ENCODE measurements at regions not wholly inside any gene's neighbourhood (a gene's known extent, or its start where the extent isn't known, plus 50 kb on each side); places are given as distances from the start of the nearest gene placed in this dataset.

- BruUV-seq (replicated peaks), result no TSS peak
- TF ChIP-seq EZH2 (IDR thresholded peaks at IDR 0.05; ENCODE audit: borderline replicate concordance, low read depth, low read length, severe bottlenecking), result no peak
- no peak for TF ChIP-seq FOS (IDR thresholded peaks at IDR 0.05; ENCODE audit: borderline replicate concordance, insufficient read depth, low read length)
- TF ChIP-seq GATA2 (IDR thresholded peaks at IDR 0.05; ENCODE audit: insufficient read depth, insufficient read length, low read depth, low read length), result no peak
- no peak for TF ChIP-seq CTCF (IDR thresholded peaks at IDR 0.05; ENCODE audit: extremely low read depth in 1 of 2, insufficient read depth in 1 of 2, low read depth in 1 of 2, low read length in 2 of 2)
- no peak for TF ChIP-seq MYC (IDR thresholded peaks at IDR 0.05; ENCODE audit: low read depth, low read length)
- TF ChIP-seq MAX (IDR thresholded peaks at IDR 0.05; ENCODE audit: insufficient read depth, insufficient read length), result no peak
- no peak for TF ChIP-seq POLR2A (IDR thresholded peaks at IDR 0.05; ENCODE audit: low read depth, low read length)
- no peak for TF ChIP-seq JUN (IDR thresholded peaks at IDR 0.05; ENCODE audit: borderline replicate concordance, insufficient read depth, insufficient read length, low read depth)
- no peak for TF ChIP-seq POLR2AphosphoS5 (IDR thresholded peaks at IDR 0.05; ENCODE audit: insufficient read depth, low read depth, low read length)
- H4K20me1 ChIP-seq (replicated peaks; ENCODE audit: control insufficient read depth, extremely low read depth, insufficient read depth, low read length), result no peaks in the 10 kb centered on the region
- no peaks in the 10 kb centered on the region for H3K36me3 ChIP-seq (ENCODE audit: control insufficient read depth in 2 of 2, extremely low read depth in 1 of 2, insufficient read depth in 2 of 2, low read length in 2 of 2)
- no peak for DNase-seq (ENCODE audit: low read depth, low spot score)
- no peak overlapping the region for H3K27ac ChIP-seq (ENCODE audit: insufficient read depth, low read depth, low read length)
- H3K9me3 ChIP-seq (replicated peaks; ENCODE audit: control insufficient read depth, insufficient read depth, low read length), result no peaks in the 10 kb centered on the region
- no peaks in the 10 kb centered on the region for H3K79me2 ChIP-seq (ENCODE audit: control insufficient read depth, insufficient read depth, low read length)
- no peaks in the 10 kb centered on the region for H3K4me1 ChIP-seq (ENCODE audit: control insufficient read depth, extremely low read depth, insufficient read depth, low read length)
- H3K4me3 ChIP-seq (replicated peaks in 1 of 3; ENCODE audit: insufficient read depth in 1 of 3, low read depth in 1 of 3, low read length in 3 of 3), result no peak overlapping the region
- no peak overlapping the region for H2AFZ ChIP-seq (ENCODE audit: low read depth, low read length)
- intact Hi-C loops (cut with micrococcal nuclease) (no loop called here), dilution Hi-C loops (cut with MboI; ENCODE audit: extremely low pct_ligation_motif_present, low sequenced_read_pairs) (no loop called here)
- H3K9ac ChIP-seq (replicated peaks; ENCODE audit: extremely low read depth, insufficient read depth, low read length), result no peak overlapping the region
- no peaks in the 10 kb centered on the region for H3K27me3 ChIP-seq (ENCODE audit: control insufficient read depth in 2 of 2, insufficient read depth in 2 of 2, low read length in 2 of 2)
- no peaks in the 10 kb centered on the region for H3K9me1 ChIP-seq (replicated peaks; ENCODE audit: control insufficient read depth, extremely low read depth, insufficient read depth, low read length)
- ChIA-PET POLR2A (no interaction called here), CTCF (no interaction called here)
- no peak overlapping the region for H3K4me2 ChIP-seq (ENCODE audit: insufficient read depth, low read length)
- no peak for FAIRE-seq
Observed at GRCh38 chr14:106107703-106108102, 581.3 kb downstream of the TMEM121 start.

Measured in endothelial cell of umbilical vein (primary cell).